ENCODE measurements at regions not wholly inside any gene's neighbourhood (a gene's known extent, or its start where the extent isn't known, plus 50 kb on each side); places are given as distances from the start of the nearest gene placed in this dataset.

DNA sequence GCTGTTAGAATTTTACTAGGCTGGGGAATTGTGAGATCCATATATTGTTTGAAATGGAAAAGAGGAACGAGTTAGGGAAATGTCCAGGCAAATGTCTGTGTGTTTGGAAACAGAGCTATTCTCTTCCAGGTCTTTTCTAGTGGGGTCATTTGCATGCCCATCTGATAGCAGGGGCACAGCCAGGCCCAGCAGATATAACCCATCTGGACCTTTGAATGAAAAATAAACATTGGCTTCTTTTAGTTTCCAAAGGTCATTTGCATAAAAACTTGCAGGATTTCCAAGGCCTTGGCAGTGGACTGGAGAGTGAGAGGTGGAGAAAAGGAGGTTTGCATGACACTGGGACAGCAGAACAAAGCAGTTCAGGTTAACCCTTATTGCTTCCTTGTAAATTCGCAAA lies 188.0 kb upstream of the GPR26 start:
- ChIA-PET POLR2A (ENCODE audit: low non-redundant PET) (no interaction called here), CTCF (no interaction called here)
- TF ChIP-seq, protein P1, sequence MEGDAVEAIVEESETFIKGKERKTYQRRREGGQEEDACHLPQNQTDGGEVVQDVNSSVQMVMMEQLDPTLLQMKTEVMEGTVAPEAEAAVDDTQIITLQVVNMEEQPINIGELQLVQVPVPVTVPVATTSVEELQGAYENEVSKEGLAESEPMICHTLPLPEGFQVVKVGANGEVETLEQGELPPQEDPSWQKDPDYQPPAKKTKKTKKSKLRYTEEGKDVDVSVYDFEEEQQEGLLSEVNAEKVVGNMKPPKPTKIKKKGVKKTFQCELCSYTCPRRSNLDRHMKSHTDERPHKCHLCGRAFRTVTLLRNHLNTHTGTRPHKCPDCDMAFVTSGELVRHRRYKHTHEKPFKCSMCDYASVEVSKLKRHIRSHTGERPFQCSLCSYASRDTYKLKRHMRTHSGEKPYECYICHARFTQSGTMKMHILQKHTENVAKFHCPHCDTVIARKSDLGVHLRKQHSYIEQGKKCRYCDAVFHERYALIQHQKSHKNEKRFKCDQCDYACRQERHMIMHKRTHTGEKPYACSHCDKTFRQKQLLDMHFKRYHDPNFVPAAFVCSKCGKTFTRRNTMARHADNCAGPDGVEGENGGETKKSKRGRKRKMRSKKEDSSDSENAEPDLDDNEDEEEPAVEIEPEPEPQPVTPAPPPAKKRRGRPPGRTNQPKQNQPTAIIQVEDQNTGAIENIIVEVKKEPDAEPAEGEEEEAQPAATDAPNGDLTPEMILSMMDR (conservative IDR thresholded peaks at IDR 0.05; ENCODE audit: low read depth): no peak
- no peak for DNase-seq (ENCODE audit: low spot score)
- no peak overlapping the region for H3K27ac ChIP-seq

DNA sequence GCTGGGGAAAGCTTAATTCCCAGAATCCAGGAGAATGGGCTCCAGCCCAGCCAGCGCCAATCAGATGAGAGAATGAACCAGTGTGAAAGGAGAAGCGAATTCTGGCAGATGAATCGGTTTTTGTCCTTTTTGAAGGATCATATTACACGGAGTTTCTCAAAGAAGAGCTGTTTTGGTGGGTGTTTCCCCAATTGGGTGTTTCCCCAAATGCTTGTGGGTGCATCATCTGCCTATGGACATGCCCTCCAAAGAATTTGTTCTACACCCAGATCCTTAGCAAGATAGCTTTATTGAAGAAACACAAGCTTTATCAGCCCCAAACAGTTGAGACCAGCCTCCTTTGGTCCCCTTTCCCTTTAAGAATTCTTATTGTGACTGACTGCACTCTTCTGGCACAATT lies 186.5 kb upstream of the GPR26 start:
- POLR2A ChIA-PET (ENCODE audit: low non-redundant PET): no interaction called here
- no peak overlapping the region for H3K27ac ChIP-seq
- DNase-seq (ENCODE audit: low spot score): no peak
- CTCF ChIA-PET: interaction anchor here (0.6 kb wide), 1 partner anchor 208 kb away, joined by 3 read pairs; no protein-coding TSS in a partner anchor
- TF ChIP-seq, protein P1 (conservative IDR thresholded peaks at IDR 0.05; ENCODE audit: low read depth): no peak

DNA sequence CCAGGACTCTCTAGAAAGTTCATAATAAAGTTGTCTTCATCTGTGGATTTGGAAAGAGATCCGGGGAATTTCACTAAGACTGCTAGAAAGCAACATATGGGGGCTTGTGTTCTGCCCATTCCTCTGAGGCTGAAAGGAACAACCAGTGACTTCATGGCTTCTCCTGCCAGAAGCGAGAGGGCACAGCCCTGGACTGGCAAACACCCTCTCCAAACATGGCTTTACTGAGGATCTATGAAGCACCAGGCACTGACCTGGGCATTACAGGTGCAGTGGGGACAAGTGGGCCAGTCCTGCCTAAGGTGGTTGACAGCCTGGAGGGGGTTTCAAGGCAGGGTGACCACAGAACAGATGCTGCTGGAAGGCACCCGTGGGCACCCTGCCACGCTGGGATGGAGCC lies 185.8 kb upstream of the GPR26 start:
- no peak for DNase-seq (ENCODE audit: low spot score)
- ChIA-PET POLR2A (ENCODE audit: low non-redundant PET) (no interaction called here), CTCF (no interaction called here)
- H3K27ac ChIP-seq: no peak overlapping the region
- TF ChIP-seq, protein P1 (conservative IDR thresholded peaks at IDR 0.05; ENCODE audit: low read depth): no peak

DNA sequence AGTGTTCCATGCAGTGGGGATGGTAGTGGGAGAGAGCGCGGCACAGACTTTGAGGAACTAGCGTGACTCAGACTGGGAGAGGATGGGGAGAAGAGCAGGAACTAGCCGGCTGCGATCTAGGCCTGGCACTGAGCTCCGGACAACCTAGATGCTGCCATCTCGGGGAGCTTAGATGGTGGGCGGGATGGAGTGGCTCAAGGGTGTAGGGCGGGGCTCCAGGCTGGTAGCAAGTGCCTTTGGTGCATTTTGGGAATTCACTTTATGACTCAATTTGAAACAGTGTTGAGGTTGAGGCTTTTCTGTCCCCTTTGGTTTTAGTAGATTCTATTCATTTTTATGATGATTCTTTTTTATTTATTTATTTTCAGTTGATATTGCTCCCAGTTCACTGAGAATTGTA lies 185.3 kb upstream of the GPR26 start:
- ChIA-PET POLR2A (ENCODE audit: low non-redundant PET) (no interaction called here), CTCF (no interaction called here)
- no peak for DNase-seq (ENCODE audit: low spot score)
- no peak overlapping the region for H3K27ac ChIP-seq
- TF ChIP-seq, protein P1 (conservative IDR thresholded peaks at IDR 0.05; ENCODE audit: low read depth): no peak

DNA sequence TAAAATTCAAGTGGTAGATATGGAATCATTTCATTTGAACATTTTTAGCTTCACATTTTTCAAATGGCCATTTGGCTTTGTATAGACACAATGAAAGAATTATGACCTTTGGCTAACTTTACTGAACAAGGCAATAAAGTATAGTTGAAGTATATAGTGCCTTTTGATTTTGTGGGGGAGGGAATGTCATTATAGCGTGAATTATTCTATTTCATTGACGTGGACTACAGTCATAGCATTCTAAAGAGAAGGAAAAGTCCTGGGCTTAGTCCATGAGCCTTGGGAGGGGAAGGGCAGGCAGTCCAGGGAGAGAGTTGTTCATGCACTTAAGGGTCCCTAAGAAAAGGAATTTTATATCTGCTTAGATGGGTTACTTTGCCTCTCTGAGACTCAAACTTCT lies 181.4 kb upstream of the GPR26 start:
- no peak for DNase-seq (ENCODE audit: low spot score)
- CTCF ChIA-PET: no interaction called here
- TF ChIP-seq, protein P1 (conservative IDR thresholded peaks at IDR 0.05; ENCODE audit: low read depth): no peak
- POLR2A ChIA-PET (ENCODE audit: low non-redundant PET): no interaction called here
- H3K27ac ChIP-seq: no peak overlapping the region

DNA sequence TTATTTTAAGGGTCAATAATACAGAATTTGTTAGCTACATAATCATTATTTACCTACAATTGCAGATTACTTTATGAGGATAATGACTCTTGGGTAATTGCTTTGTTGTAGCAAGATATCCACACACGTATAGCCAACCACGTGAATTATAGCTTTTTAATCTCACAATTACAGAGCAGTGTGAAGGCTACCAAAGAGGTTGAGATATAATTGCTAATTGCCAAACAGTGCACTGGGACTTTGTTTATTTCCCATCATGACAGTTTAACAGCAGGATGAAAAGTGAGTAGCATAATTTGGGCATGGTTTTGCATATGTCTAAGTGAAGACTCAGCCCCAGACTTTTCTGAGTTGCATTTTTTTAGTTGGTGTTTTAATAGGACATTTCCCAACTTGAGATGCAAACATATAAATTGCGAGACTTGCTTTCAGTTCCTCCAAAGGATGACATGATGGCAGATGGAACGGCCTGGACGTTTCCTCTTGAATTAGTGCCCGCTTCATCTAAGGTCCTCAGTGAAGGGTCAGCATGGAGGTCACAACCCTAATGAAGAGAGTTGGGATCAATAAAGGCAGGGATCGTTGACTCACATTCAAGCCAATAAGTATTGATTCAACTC lies 180.7 kb upstream of the GPR26 start:
- ChIA-PET POLR2A (ENCODE audit: low non-redundant PET) (no interaction called here), CTCF (interaction anchor here (0.8 kb wide), 1 partner anchor 40 kb away, joined by 3 read pairs; no protein-coding TSS in a partner anchor)
- H3K27ac ChIP-seq: no peak overlapping the region
- DNase-seq (ENCODE audit: low spot score): no peak
- TF ChIP-seq, protein P1 (conservative IDR thresholded peaks at IDR 0.05; ENCODE audit: low read depth): no peak
